ENCODE measurements at regions not wholly inside any gene's neighbourhood (a gene's known extent, or its start where the extent isn't known, plus 50 kb on each side); places are given as distances from the start of the nearest gene placed in this dataset.

GRCh38 chr2:228665232-228665631, 483.7 kb upstream of the SPHKAP start:
- TF ChIP-seq CTCF (conservative IDR thresholded peaks at IDR 0.05; ENCODE audit: control insufficient read depth, insufficient read depth, low read depth, low read length) = no peak
- no peak overlapping the region for H3K4me3 ChIP-seq (ENCODE audit: control insufficient read depth, low read depth, low read length)
- DNase-seq (ENCODE audit: low read depth) = no peak

GRCh38 chr2:228658998-228659397, 477.5 kb upstream of the SPHKAP start:
- no peak for TF ChIP-seq CTCF (conservative IDR thresholded peaks at IDR 0.05; ENCODE audit: control insufficient read depth, insufficient read depth, low read depth, low read length)
- peak; percentile 85 for DNase-seq (ENCODE audit: low read depth)
- H3K4me3 ChIP-seq (ENCODE audit: control insufficient read depth, low read depth, low read length) = no peak overlapping the region

- no peak overlapping the region for H3K4me3 ChIP-seq (ENCODE audit: control insufficient read depth, low read depth, low read length)
- DNase-seq (ENCODE audit: low read depth) = peak; percentile 67
- peak; percentile 68 for TF ChIP-seq CTCF (conservative IDR thresholded peaks at IDR 0.05; ENCODE audit: control insufficient read depth, insufficient read depth, low read depth, low read length)
Observed at GRCh38 chr2:228657807-228658402, 476.4 kb upstream of the SPHKAP start.

DNA sequence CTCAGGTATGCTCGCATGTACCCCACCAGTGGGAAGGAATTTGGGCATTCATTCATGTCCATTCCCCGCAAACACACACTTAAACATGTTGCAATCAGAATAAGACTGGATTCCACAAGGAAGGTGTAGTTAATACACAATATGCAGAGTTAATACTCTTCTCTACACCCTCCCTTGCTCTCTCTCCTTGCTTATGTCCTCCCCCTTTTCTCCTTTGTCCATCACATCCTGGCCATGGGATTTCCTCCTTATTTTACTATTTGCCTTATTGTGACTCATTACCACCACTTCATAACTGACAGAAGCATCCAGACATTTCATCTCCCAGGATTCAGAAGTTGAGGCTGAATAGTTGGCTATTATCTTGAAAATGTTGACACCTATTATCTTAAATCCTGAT, 473.8 kb upstream of the SPHKAP start:
- DNase-seq (ENCODE audit: low read depth) = peak; percentile 14
- H3K4me3 ChIP-seq (ENCODE audit: control insufficient read depth, low read depth, low read length) = no peak overlapping the region
- TF ChIP-seq CTCF (conservative IDR thresholded peaks at IDR 0.05; ENCODE audit: control insufficient read depth, insufficient read depth, low read depth, low read length) = no peak

GRCh38 chr2:228654707-228655106, 473.2 kb upstream of the SPHKAP start:
- TF ChIP-seq CTCF (conservative IDR thresholded peaks at IDR 0.05; ENCODE audit: control insufficient read depth, insufficient read depth, low read depth, low read length) = no peak
- H3K4me3 ChIP-seq (ENCODE audit: control insufficient read depth, low read depth, low read length) = no peak overlapping the region
- DNase-seq (ENCODE audit: low read depth) = no peak

DNA sequence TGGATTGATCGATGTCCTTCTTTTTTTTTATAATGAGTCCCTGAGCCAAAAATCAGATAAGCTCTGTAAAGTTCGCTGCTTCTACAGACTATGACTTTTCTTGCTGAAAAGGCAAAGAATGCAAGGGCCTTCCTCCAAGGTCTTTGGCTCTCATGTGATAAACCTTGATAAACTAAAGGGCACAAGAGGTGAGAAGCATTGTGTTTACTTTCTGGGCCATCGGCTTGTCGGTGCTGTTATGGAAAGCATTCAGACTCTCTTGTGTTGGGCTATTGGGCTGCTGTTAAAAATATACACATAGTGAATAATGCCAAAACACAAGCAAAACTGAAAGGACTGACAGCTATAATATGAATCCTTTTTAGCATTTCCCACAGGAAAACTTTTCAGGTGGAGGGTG, 472.4 kb upstream of the SPHKAP start:
- H3K4me3 ChIP-seq (ENCODE audit: control insufficient read depth, low read depth, low read length) = no peak overlapping the region
- no peak for TF ChIP-seq CTCF (conservative IDR thresholded peaks at IDR 0.05; ENCODE audit: control insufficient read depth, insufficient read depth, low read depth, low read length)
- no peak for DNase-seq (ENCODE audit: low read depth)

DNA sequence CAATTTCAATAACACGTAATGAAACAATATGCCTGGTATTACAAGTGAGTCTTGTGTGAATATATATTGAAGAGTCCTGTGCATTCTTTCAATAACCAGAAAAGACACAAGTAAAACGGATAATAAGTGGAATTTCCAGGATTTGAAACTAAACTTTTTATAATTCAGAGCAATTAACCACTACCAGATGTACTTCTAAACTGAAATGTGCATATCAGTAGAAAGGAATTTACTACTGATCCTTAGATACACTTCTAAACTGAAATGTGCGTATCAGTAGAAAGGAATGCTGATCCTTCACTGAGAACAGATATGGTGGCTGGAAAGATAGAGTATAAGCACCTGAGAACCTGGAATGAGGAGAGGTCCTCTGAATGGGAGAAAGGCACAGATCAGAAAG, 470.9 kb upstream of the SPHKAP start:
- peak; percentile 32 for DNase-seq (ENCODE audit: low read depth)
- no peak for TF ChIP-seq CTCF (conservative IDR thresholded peaks at IDR 0.05; ENCODE audit: control insufficient read depth, insufficient read depth, low read depth, low read length)
- no peak overlapping the region for H3K4me3 ChIP-seq (ENCODE audit: control insufficient read depth, low read depth, low read length)
